Fibroblast of skin of right quadriceps (primary cell): ENCODE measurements at regions not wholly inside any gene's neighbourhood (a gene's known extent, or its start where the extent isn't known, plus 50 kb on each side); places are given as distances from the start of the nearest gene placed in this dataset.
"Not testable (repeated sequence)": the region's sequence is repeated elsewhere in the genome, so short reads cannot be mapped to it uniquely, and the experiment has no call there.

ENCODE experiments used
- DNase-seq: peaks from one replicate; pipeline ENCODE4 v3.0.0-alpha.2; 2013

DNA sequence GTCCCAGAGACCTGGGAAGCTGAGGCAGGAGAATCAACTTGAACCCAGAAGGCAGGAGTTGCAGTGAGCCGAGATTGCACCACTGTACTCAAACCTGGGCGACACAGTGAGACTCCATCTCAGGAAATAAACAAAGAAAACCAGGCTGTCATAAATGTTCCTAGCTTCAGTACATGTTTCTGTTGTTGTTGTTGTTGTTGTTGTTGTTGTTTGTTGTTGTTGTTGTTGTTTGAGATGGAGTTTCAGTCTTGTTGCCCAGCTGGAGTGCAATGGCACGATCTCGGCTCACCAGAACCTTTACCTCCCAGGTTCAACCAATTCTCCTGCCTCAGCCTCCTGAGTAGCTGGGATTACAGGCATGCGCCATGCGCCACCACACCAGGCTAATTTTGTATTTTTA lies 452.5 kb downstream of the HS3ST3B1 start:
- DNase-seq, result no peak

DNA sequence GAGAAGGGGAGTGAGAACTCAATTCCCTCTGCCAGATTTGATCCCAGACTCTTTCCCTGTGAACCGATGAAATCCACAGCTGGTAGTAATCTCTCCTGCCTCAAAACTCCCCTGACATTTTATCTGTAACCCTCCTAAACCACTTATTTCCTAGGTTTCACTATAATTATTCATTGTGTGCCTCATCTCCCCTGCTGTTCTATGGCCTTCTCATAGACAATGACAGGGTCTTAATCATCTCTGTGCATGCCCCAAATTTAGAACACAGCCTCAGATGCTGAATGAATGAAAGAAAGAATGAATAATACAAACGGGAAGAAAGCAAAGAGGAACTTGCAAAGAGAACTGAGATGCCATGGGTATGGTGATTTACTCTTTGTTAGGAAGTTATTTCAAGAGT lies 451.1 kb downstream of the HS3ST3B1 start:
- DNase-seq, result peak; percentile 64

DNA sequence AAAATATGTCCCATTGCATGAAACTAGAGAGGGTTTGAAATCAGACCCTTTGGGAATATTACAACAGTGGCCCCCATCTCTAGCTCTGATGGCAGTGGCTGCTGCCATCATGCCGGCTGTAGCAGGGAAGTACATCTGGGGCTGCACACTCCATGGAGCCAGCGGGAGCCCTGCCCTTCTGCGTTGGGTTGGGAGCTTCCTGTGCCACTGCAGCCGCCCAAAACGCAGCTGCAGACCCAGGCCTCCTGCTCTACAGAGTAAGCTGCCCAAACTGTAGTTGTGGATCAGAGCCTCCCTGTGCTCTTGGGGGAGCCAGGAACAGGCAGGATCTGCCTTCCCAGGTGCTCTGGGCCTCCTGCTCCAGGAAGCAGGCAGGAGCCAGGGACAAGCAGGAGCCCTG lies 450.0 kb downstream of the HS3ST3B1 start:
- no peak for DNase-seq

DNA sequence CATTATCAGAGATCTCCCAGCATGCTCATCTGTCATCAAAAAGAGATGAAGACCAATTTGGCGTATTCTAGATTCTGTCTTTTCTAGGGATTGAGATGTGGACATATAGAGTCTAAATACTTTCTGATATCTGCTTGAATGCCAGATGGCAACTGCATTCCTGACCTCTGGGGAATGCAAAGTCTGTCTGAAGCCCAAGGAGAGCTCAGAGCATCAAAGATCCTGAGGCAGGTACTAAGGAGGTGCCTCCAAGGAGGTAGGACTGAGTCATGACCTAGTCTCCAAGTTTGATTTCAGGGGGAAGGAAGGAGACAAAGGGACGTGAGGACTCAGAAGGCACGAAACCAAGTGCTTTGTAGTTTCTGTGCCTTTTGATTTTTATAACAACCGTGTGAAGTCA lies 448.4 kb downstream of the HS3ST3B1 start:
- no peak for DNase-seq

DNA sequence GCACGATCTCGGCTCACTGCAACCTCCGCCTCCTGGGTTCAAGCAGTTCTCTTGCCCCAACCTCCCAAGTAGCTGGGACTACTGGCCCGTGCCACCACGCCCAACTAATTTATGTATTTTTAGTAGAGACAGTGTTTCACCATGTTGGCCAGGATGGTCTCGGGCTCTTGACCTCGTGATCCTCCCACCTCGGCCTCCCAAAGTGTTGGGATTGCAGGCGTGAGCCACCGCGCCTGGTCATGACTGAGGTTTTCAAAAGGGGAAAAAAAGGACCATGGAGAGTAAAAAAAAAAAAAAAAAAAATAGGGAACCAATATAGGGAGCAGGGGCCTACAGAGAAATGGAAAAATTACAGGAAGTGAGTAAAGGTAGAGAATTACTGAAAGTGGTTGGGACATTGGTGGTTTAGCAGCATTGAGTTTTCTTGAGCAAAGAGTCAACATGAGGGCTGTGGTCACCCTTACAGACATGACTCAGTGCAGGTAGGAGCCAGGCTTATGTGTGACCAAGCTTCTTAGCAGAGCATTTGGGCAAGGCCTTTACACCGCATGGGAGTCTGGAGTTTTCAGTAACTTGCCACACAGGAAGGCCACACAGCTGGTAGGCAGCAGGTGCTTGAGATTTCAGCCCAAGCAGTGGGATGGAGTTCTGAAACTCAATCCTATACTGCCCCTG lies 447.3 kb downstream of the HS3ST3B1 start:
- peak; percentile 44 for DNase-seq

DNA sequence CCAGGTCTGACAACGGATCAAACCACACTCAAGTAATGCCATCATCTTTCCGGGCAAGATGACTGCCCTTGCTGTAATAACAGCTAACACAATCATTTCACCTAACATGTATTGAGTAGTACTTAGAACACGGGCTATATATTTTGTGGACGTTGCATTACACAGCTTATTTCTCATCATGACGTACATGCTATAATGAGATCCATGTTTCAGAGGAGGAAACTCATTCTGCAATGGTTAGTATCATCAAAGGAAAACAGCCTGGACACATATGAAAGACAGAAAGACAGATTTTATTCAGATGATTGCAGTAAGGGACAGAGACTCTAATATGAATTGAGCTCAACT lies 446.7 kb downstream of the HS3ST3B1 start:
- DNase-seq, result peak; percentile 88

DNA sequence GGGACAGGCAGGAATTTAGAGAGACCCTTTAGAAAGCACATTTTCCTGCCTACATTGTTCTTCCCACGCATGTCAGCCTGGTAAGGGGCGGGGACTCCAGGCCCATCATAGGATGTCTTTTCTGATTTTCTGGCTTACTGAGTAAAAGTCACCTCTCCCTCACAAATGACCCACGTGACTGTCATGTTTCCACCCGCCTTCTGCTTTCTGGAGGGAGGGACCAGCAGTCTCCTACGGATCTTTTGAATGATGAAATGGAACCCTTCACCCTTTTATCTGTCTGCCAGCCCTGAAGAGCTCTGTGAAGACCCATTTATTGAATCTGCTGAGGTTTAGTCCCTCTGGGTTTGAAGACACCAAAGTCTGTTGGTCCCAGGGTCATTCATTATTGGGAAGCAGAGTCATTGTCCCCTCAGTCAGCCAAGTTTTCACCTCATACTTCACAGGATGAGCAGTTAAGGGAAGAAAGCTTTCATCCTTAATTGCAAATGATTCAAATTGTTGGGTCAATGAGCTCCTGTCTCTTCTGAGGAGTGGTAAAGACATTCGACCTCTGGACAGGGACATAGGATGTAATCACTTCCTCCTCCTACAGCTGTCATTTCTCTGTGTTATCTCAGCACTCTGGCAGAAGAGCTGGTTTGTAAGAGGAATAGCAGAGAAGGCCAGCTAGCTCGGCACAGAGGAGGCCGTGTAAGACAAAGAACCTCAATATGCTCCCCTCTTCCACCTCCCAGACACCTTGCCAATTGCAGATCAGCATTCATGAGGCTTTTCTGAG lies 446.1 kb downstream of the HS3ST3B1 start:
- no peak for DNase-seq

DNA sequence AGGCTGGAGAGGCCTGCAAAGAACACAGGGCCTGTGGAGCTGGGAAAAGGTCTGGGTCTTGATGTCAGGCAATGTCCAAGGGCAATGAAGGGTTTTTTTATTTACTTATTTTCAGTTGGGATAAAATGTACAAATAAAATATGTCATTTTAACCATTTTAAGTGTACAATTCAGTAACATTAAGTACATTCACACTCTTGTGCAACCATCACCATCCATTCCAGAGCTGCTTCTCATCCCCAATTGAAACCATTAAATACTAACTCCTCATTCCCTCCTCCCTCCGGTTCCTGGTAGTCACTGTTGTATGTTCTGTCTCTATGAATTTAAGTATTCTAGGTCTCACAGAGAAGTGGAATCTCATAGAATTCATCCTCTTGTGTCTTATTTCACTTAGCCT lies 444.7 kb downstream of the HS3ST3B1 start:
- peak; percentile 65 for DNase-seq

DNA sequence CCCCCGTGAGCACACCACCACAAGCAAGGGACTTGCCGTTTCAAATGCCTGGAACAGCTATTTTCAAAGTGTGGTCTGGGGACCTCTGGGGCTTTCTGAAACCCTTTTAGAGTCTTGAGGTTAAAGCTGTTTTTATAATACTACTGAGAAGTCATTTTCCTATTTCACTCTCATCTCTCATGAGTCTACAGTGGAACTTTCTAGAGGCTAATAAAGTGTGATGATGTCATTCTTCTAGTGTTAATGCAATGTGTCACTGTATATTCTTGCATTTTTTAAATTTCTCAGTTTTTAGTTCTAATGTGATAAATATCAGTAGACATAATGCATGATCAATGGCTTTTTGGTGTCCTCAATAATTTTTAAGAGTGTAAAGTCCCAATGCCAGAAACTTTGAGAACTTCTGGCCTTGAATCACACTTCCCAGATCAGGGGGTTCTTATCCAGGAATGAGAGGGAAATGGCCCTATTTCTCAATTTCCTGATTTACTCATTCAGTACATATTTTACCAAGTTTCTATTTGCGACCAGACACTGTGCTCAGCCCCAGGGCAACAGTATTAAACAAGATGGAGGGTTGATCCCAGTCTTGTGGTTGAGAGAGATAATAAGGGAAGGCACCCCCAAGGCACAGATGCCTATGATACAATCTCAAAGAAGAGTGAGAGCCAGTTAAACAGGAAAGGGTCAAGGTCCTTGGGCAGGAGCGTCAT lies 444.0 kb downstream of the HS3ST3B1 start:
- DNase-seq, result peak; percentile 70

DNA sequence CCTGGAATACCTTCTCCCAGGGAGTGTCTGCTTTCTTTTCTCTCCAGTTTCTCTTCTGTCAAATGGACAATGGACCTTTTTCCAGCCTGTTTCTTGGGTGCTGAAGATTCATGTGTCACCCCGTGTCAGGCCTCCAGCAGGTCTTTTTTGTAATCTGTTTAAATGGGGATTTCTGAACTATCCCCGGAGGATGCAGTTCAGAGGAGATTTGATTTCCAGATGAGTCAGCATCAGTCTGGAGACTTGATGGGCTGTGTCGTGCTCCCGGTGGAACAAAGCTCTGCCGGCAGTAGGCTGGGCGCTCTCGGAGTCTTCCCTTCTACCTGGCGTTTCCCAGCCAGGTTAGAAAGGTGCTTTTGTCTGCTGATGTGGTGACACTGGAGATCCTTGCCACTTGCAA lies 440.6 kb downstream of the HS3ST3B1 start:
- peak; percentile 44 for DNase-seq

DNA sequence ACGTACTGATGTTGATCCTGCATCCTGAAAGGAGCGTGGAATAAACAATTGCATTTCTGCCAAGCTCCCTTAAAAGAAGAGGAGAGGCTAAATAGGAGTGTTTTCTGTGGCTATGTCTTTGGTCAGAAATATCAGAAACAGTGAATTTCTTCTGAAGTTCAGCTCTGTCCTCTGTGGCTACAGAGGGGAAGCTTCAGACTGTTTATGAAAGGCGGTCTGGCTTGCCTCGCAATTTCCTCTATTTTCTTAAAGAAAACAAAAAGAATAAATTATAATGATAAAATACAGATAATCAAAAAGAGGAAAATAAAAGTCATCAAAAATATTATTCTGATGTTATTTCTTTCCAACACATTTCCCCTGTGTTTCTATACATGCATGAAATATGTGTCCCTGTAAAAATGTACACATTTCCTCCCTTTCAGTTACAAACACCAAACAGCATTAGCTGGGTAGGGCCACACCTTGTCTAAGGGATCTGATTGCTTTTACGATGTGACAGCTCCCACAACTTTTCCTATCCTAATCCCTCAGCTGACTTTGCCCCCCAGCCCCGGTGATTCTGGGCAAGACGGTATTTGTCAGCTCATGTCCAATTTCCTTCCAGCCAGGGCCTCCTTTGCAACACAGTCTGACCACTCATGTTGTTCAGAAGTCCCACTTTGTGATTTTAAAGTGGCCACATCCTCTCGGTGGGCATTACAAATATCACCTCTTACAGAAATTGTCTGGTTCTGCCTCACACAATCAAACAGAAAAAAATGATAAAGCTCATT lies 439.0 kb downstream of the HS3ST3B1 start:
- no peak for DNase-seq

DNA sequence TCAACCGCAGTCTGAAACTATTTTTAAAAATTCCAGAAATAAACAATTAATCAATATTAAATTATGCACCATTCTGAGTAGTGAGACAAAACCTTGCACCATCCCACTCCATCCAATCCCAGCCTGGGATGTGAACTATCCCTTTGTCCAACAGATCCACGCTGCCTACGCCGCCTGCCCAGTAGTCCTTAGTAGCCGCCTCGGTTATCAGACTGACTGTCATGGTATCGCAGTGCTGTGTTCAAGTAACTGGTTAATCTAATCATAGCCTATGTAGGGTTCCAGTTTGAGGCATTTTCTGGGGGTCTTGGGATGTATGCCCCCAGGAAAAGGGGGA lies 437.7 kb downstream of the HS3ST3B1 start:
- no peak for DNase-seq

DNA sequence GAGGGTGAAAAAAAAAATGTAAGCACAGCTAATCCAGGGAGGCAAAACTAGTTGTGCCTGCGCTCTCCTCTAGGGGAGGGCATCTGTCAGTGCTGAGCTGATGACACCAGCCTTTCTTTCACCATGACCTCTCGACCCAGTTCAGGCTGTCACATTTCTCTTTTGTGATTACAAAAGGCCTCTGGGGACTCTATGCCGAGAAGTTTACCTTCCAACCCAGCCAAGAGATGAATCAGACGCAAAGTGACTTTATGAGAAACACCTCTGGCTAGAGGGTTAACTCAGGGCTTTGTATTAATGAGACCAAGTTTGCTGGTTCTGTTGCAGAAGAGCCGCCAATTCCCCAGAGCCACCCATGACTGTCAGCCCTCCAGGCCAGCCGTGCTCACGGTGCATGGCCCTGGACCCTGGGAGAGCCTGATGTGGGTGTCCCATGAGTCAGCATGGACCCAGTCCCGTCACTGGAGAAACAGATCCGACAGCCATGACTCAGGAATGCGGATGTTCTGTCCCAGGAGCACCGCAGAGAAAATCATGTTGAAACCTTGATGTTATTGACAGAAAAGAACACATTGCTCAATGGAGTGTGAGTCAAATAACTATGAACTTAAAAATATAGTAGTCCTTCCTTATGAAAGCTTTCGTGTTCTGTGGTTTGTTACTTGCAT lies 437.2 kb downstream of the HS3ST3B1 start:
- DNase-seq, result peak; percentile 99

DNA sequence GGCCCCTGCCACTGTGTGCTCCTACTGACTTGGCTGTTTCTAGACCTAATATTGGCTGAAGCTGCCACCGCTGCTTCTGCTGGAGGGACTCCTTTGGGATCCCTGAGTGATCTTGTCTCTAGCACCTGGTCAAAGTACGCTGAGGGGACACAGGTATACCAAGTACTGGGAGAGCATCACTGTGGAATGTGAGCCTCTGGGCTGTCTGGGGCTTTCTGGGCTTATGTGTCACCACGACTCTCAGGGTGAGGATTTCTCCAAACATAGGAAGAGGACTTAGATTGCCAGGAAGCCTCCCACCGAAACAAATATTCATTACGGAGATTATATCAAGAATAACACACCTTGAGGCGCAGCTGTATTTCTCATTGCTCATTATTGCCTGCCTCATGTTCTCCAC lies 435.8 kb downstream of the HS3ST3B1 start:
- no peak for DNase-seq

DNA sequence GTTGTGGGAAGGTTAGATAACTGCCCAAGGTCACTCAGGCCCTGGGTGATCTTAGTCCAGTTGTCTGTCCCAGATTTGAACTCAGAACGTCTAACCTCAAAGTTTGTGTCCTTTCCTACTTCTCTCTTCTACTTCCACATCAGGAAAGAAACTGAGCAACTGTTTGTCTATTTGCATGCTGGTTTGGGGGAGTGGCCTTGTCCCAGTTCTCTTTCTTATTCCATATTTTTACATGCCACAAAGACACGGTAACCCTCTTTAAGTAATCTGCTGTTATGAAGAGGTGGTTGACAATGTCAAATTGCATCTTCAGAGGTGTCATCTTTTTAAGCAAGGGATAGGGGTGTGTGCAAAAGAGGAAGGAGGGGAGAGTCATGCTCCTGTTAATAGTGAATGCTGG lies 432.5 kb downstream of the HS3ST3B1 start:
- DNase-seq, result no peak

DNA sequence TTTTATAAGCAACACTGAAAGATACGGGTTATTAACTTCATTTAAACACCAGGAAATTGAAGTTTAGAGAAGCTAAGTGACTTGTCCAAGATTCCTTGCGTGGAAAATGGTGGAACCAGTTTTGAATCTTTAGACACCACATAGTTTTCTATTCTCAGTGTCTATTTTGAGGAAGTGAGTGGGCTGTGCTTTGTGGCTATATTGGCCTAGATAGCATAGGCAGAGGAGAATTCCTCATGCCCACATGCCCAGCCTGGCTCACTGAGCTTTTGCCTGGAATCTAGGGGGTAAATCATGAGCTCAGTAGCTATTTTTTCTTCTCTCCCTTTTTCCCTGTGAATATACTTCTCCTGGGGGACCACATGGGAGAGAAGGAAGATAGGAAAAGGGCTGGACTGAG lies 431.3 kb downstream of the HS3ST3B1 start:
- no peak for DNase-seq

DNA sequence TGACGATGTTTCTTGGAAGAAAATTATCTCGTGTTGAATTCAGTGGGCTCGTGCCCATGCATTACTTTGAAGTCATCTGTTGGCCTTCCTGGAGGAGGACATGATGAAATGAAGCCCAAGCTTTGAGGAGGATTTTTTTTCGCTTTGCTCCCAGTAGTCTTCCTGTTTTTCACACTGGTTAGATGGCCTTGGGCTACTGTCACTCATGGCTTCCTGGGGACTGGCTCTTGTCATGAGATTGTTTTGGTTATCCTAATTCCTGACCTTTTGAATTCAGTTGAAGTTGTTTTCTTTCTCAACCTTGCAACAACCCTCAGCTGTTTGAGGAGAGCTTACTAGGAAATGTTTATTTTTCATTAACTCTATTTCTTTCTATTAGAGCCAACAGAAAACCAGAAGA lies 430.7 kb downstream of the HS3ST3B1 start:
- no peak for DNase-seq

DNA sequence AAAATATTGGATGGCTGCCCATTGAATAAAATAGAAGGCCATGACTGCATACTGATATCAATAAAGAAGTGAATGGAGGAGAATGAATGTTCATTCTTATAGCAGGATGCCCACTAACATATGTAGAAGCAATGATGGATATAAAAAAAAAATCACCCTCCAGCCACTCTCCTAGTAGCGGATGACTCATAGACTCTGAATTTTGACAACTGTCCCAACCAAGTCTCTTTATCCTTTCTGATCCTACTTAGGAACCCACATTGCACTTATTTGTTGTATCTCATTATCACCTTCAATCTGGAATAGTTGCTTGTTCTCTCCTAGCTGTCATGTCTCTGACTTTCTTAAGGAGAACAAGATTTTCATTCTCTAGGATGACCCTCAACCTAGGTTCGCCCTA lies 429.9 kb downstream of the HS3ST3B1 start:
- DNase-seq, result peak; percentile 13

DNA sequence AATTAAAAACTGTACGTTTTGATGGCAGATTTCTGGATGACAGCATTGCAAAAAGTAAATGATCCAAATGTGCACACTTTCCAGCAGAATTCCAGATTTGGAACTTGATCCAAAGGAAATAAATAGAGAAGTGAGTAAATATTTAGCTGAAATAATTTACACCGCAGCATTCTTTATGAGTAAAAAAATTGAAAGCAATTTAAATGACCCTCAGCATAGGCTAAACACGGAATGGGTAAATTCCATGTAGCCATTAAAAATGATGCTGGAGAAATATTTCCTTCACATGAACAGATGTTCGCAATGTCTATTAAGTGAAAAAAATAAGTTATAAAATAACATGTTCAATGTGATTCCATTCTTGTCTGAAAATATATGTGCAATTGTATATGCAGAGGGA lies 424.8 kb downstream of the HS3ST3B1 start:
- DNase-seq, result no peak

DNA sequence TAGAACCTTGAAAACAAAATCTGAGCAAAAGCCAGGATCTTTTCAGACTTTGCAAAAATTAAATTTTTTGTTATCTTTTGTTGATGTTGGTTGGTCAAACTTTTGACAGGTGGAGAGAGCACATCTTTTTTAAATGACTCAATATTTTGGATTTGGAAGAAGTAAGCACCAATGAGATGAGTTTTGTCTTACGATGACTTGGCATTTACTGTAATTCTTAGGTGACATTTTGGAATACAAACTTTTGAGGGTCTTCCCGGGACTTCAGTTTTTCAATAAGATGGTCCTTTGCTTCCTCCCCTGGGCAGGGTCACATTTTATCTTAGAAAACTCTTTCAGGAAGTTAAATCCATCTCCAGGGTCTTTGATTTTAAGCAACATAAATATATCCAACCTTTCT lies 423.9 kb downstream of the HS3ST3B1 start:
- DNase-seq, result no peak

DNA sequence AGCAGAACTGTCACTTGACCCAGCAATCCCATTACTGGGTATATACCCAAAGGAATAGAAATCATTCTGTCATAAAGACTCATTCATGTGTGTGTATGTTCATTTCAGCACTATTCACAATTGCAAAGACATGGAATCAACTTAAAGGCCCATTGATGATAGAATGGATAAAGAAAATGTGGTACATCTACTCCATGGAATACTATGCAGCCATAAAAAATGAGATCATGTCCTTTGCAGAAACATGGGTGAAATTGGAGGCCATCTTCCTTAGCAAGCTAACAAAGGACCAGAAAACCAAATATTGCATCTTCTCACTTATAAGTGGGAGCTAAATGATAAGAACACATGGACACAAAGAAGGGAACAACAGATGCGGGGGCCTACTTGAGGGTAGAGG lies 422.5 kb downstream of the HS3ST3B1 start:
- DNase-seq, result not testable (repeated sequence)

DNA sequence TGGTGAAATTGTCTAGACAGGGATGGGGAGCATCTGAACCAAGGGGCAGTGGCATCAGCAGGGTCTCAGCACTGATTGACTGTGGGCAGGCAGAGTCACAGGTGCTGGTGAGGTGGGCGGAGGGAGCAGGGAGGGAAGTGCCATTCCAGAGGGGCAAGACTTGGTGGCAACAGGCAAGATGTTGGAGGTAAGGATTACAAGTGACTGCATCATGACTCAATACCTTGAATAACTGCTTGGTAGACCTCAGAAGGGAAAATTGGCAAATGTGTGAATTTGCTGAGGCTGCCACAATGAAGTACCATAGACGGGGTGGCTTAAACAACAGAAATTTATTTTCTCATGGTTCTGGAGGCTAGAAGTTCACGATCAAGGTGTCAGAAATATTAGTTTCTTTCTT lies 419.1 kb downstream of the HS3ST3B1 start:
- no peak for DNase-seq

DNA sequence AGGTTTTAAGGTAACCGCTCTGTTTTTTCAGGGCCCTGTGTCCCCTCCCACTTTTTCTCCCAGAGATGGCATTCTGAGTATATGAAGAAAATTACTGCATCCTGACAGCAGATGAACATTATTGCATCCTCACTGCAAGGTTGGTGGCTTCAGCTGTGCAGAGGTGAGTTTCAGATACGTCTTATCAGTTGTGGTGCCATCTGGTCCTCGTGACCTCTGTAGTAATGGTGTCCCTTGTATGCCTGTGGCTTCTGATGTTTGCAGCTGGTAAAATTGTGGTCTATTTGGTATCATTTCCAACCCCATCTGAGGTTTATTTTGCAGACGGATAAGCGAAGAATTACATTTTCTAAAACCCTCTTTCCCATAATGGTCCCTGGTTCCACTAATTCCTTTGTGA lies 417.0 kb downstream of the HS3ST3B1 start:
- DNase-seq, result no peak
